SH-SY5Y (cell line): ENCODE measurements at regions not wholly inside any gene's neighbourhood (a gene's known extent, or its start where the extent isn't known, plus 50 kb on each side); places are given as distances from the start of the nearest gene placed in this dataset.

ENCODE experiments used
- GATA2 ChIP-seq: IDR thresholded peaks from 2 replicates; pipeline ENCODE4 v1.6.1; 2011; ENCODE audit warnings: mild to moderate bottlenecking, low read depth, low read length
- GATA3 ChIP-seq: IDR thresholded peaks from 2 replicates; pipeline ENCODE4 v1.6.1; 2011; ENCODE audit warnings: low read depth, mild to moderate bottlenecking, low read length, moderate library complexity

DNA sequence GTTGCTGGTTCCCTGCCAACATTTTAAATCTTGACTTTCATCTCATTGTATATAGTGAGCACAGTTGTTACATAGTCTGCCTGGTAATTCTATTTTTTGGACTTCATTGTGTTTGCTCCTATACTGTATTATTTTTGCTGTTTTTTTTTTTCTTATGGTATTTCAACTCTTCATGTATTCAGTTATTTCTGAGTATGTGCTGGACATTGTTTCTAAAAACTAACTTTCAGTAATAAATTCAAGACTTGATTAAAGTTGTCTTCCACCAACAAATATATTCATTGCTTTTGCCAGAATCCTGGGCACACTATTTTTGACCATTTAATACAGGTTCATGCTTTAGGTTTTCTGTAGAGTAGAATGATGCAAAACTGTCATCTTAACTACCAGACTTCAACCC lies 698.3 kb downstream of the MAFB start:
- TF ChIP-seq GATA2 (no peak), GATA3 (no peak)
